PC-3 (cell line): ENCODE measurements at regions not wholly inside any gene's neighbourhood (a gene's known extent, or its start where the extent isn't known, plus 50 kb on each side); places are given as distances from the start of the nearest gene placed in this dataset.

ENCODE experiments used
- EZH2phosphoT487 ChIP-seq: fragments of 300-600 bp; sonication (generic); IDR thresholded peaks from 2 replicates; pipeline ENCODE4 v1.6.1; 2018; ENCODE audit warnings: mild to moderate bottlenecking, antibody characterized with exemption, low read length, borderline replicate concordance
- TF ChIP-seq, protein P1 (sequence below): fragments of 300-600 bp; sonication (generic); conservative IDR thresholded peaks from 2 replicates; pipeline ENCODE4 v1.5.1; 2017; ENCODE audit warnings: antibody characterized with exemption, low read depth, mild to moderate bottlenecking, low read length

DNA sequence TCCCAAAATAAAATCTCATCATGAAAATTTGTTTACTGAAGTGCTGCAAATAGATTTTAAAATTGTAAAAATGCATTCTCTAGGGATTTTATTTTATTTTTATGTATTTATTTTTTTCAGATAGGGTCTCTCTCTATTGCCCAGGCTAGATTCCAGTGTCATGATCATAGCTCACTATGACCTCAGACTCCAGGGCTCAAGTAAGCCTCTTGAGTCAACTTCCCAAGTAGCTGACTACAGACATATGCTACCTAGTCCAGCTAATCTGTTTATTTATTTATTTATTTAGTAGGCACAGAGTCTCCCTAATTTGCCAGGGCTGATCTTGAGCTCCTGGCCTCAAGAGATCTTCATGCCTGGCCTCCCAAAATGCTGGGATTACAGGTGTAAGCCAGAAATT is 317.7 kb upstream of the ANXA10 start:
- TF ChIP-seq, protein P1, sequence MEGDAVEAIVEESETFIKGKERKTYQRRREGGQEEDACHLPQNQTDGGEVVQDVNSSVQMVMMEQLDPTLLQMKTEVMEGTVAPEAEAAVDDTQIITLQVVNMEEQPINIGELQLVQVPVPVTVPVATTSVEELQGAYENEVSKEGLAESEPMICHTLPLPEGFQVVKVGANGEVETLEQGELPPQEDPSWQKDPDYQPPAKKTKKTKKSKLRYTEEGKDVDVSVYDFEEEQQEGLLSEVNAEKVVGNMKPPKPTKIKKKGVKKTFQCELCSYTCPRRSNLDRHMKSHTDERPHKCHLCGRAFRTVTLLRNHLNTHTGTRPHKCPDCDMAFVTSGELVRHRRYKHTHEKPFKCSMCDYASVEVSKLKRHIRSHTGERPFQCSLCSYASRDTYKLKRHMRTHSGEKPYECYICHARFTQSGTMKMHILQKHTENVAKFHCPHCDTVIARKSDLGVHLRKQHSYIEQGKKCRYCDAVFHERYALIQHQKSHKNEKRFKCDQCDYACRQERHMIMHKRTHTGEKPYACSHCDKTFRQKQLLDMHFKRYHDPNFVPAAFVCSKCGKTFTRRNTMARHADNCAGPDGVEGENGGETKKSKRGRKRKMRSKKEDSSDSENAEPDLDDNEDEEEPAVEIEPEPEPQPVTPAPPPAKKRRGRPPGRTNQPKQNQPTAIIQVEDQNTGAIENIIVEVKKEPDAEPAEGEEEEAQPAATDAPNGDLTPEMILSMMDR = no peak
- TF ChIP-seq EZH2phosphoT487 = no peak
